ENCODE measurements at regions not wholly inside any gene's neighbourhood (a gene's known extent, or its start where the extent isn't known, plus 50 kb on each side); places are given as distances from the start of the nearest gene placed in this dataset.
"Not testable (repeated sequence)": the region's sequence is repeated elsewhere in the genome, so short reads cannot be mapped to it uniquely, and the experiment has no call there.

DNA sequence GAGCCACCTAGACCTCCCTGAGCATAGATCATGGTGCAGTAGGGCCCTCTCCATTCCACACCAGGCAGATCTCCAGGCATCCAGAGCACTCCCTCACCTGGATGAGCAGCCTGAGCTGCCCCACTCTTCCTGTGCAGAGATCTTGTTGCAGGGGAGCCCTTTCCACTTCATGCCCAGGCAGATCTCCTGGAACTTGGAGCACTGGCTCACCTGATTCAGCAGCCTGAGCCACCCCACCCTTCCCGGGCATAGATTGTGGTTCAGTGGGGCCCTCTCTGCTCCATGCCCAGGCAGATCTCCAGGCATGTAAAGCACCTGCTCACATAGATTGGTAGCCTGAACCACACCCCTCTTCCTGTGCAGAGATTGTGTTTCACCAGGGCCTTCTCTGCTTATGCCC is 78.0 kb downstream of the SEC16B start:
- no peak for DNase-seq

DNA sequence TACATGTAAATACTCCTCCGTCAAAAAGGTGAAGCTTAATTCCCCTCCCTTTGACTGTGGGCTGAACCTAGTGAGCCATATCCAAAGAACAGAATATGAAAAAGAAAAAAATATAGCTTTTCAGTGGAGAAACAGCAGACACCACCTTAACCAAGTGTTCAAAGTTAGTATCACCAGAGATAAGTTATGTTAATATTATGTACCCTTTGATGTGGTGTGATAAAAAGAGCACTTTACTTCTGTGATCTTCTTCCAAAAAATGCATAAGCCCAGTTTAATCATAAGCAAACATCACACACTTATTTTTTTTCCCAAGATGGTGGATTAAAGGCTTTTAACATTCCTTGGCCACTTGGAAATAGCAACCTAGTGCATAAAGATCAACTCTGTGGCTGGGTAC is 79.4 kb downstream of the SEC16B start:
- no peak for DNase-seq

DNA sequence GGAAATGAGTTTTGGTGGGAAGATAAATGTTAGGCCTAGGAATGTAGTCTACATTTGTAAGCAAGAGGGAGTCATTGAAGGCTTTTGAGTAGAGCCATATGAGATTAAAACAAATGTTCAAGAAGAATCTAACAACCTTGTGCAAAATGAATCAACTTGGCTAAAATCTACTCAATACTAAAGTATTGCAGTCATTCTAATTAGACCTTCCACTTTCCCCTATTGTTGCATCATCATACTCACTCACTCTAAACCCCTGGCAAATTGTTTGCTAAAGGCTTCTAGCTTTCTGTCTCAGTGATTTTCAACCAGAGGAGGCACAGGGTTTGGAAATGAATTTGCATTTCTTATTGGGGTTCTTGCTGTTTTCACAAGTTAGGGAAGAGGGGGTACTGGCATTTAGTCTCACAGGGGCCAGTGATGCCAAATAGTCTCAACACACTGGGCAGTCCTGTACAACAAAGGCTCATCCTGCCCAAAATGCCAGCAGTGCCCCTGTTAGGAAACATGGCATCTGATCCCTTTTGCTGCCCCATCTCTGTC is 85.3 kb downstream of the SEC16B start:
- no peak for DNase-seq

DNA sequence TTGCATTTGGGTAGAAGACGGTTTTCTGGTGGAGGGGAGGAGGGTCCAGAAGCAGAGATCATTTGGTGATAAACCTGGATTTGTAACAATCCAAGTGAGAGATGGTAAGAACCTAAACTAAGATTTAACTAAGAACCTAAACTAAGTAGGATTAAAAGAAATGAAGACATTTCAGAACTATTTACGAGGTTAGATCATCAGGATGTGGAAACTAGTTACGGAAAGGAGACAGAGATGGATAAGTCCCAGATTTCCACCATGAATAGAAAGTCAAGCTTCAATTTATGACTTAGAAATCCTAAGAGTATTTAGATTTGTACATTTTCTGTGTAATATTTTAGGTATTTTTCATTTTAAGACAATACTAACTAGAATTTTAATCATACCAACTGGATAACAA is 86.3 kb downstream of the SEC16B start:
- no peak for DNase-seq

DNA sequence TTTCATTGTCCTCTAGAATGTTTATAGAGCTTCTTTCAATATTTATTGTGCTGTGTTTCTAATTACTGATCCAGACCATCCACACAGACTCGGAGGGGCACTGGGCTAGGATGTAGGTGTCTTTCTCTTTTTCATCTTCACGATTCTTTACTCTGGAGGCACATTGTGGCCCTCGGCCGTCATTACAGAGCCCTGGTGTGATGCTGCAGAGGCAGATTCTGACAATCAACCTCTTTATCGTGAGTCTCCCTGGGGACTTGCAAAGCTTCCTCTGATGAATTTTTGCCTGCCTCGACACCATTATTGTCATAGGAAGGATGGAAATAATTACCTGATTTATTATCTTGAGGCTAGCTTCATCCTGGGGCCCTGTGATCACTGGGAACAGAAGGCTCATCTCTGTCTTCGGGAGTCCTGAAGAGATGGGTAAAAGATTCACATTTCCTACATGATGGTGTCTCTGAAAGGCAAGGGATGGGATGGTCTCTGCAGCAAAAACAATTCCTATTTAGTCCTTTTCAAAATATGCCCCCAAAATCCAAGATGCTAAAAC is 89.4 kb downstream of the SEC16B start:
- DNase-seq, result no peak

DNA sequence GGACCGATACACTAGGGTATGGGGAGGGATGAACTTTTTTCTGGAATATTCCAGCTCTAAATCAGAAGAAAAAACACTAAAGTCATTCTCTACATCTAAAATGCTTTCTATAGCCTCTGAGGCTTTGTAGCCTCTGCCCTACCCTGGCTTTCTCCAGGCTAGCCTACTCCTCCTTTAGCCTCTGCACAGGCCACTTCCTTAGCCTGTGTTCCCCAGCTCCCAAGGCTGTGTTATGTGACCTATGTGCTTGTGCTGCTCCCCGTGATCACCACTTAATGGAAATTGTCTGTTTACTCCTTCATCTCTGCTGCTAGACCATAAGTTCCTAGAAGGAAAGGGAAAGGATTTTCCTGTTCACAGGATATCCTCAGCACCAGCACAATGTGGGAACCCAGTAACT is 92.8 kb downstream of the SEC16B start:
- DNase-seq, result no peak

DNA sequence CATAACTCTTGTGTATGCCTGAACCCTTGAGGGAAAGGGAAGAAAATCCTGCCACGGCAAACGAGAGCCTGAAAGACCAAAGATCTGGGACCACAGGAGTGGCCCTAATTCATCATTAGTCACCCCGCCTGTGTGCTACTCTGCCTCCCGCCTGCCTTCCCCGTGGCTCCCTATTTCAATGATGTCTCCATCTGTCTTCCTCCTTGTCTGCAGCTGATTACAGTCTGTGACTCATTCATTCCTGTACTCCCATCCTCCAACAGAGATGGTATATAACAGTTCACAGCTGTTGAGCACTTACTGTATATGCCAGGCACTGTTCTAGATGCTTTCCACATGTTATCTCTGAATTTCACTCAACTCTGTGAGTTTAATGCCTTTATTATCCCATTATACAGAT is 96.6 kb downstream of the SEC16B start:
- DNase-seq, result no peak

DNA sequence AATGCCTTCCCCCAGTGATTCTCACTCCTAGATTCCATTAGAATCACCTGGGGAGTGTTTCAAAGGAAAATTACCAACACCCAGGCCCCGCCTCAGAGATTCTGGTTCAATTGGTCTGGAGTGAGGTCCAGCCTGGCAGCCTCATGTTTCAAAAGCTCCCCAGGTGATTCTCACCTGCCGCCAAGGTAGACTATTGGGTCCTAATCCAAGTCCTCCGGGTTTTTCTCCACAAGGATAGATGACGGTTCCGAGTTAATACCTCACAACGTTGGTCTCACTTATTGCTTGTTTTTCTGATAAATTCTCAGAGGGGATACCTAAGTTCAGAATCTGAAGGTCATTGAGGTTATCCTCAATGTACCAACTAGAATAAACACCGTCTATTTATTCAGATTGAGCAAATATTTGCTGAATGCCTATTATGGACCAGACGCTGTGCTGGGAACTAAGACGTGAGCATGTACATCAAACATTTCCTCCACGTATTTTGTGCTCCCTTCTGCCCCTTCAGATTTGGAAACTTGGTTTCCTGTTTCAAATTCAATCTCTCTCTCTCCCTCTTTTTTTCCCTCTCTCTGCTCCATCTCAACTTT is 97.5 kb downstream of the SEC16B start:
- no peak for DNase-seq

DNA sequence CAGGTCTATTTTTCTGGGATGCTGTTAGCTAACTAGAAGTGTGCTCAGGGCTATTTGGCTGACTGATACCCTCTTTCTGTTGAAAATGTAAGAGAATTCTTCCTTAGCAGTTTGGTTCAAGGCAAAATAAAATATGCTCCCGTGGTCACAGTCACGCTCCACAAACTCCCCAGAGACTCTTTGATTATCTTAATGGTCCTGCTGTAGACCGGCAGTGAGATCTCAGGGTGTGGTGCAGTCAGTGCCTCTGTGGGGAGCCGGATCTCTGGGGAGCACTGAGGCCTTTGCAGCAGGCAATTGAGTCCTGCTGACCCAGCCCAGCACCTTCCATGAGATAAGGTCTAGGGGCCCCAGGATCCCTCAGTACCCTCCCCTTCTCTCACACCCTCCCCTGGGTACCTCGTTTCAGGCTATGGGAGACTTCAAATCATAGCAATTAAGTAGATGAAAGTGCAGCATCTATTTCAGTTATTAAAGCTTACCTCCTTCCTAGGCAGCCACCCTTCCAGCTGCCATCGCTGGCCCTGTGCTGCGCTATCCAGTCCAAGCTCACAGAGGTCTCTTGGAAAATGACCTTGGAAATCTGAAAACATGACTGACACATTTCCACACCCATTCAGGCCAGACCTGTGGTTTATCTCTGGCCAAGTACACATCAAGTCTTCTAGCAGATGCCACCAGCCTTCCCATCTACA is 98.1 kb downstream of the SEC16B start:
- DNase-seq, result no peak

DNA sequence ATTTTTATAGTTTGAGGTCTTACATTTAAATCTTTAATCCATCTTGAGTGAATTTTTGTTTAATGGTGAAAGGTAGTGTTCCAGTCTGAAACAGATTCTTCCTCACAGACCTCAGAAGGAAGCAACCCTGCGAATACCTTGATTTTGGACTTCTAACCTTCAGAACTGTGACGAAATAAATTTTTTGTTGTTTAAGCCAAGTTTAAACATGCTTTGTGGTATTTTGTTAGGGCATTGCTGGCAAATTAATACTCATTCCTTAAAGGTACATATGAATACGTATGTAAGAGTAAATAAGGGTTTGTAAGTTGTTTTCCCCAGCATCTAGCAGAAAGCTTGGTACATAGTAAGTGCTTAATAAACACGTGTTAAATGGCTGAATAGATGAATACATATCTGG is 100.3 kb downstream of the SEC16B start:
- no peak for DNase-seq

DNA sequence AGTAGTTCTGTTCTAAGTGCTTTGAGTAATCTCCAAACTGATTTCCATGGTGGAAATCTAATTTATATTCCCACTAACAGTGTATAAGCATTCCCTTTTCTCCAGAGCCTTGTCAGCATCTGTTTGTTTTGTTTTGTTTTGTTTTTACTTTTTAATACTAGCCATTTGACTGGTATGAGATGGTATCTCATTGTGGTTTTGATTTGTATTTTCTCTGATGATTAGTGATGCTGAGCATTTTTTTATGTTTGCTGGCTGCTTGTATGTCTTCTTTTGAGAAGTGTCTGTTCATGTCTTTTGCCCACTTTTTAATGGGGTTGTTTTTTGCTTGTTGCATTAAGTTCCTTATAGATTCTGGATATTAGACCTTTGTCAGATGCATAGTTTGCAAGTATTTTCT is 100.8 kb downstream of the SEC16B start:
- not testable (repeated sequence) for DNase-seq

DNA sequence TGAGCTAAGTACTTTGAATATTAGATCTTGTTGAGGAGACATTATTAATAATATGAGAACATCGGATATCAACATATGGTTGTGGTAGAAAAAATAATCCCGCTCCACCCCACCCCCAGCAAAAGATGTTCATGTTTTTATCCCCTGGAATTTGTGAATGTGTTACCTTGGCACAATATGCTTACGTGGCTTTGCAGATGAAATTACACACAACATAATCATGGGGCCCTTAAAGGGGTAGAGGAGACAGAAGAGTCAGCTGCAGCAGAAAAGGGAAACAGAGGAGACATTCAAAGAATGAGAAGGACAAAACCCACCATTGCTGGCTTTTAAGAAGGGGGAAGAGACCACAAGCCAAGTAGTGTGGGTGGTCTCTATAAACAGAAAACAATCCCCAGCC is 104.1 kb downstream of the SEC16B start:
- no peak for DNase-seq

DNA sequence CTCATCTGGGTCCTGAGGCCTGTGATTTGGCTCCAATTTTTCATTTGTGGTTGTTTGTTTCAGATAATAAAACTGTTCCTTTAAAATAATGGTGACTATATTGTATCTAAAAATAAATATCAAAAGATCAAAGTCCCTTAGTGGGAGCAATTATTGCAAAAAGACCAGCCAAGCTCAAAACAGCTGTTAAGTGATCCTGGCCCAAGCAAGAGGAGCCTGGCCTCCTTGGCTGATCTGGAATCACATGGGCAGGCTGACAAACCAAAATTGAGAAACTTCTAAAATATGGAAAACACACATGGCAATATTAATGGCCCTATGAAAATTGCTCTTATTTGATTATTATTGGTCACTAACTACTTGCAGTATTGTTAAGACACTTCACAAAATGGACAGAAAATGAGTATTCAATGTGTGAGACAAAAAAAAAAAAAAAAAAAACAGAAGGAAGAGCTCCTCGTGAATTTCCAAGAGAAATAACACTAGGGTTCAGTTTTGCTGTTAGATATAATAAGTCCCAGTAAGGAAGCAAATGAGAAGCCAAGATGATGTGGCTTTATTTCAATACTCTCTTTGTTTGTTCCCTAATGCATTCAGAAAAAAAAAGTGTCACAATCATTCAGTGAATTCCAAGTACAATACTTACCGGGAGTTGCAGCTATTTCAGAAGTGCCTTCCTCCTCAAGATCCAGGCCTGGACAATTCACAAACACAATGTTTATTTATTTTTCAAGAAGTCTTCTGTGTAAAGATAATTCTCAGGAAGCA is 105.1 kb downstream of the SEC16B start:
- no peak for DNase-seq

DNA sequence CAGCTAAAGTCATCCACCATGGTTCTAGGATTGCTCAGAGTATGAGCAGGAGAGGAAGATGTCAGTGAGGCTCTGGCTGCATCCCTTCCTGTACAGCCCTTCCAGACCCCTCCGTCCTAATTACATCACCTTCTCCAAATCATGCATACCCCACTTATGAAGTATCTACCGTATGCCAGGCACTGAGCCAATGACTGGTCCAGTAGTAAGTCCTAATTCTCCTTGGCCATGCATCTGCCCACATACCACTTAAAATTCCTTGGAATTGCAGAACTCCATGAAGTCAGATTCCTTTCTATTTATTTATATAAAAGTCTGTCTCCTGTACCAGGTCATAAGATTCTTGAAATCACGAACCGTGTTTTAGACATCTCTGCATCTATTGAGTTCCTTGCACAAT is 106.1 kb downstream of the SEC16B start:
- DNase-seq, result no peak

DNA sequence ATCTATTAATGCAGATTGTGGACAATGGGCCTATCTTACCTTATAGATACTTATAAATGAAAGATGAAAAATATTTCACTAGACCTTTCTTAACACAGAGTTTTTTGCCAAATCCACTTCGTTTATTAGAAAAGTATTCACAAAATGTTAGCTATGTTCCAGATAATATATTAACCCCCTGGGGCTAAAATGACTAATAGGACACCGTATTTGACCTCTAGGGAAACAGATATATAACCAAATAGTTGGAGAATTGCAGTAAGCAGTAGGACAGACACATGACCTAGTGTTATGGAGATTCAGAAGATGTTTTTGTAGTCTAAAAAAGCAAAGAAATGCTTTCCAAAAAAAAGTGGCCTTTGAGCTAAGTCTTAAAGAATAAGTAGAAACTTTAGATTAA is 106.9 kb downstream of the SEC16B start:
- DNase-seq, result no peak

DNA sequence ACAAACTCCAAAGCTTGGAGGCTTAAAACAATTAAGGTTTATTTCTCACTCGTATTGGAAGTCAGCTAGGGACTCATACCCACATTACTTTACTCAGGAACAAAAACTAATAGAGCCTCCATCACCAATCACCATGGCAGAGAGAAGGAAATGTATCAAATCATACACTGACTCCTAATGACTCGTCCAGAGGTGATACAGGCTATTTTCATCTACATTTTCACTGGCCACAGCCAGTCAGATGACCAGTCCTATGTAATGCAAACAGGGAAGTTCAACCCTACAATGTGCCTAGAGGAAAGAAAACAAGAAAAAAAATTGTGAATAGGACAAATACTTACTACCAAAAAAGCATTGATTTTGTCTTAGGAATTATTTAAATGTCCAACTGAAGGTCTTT is 110.3 kb downstream of the SEC16B start:
- no peak for DNase-seq

DNA sequence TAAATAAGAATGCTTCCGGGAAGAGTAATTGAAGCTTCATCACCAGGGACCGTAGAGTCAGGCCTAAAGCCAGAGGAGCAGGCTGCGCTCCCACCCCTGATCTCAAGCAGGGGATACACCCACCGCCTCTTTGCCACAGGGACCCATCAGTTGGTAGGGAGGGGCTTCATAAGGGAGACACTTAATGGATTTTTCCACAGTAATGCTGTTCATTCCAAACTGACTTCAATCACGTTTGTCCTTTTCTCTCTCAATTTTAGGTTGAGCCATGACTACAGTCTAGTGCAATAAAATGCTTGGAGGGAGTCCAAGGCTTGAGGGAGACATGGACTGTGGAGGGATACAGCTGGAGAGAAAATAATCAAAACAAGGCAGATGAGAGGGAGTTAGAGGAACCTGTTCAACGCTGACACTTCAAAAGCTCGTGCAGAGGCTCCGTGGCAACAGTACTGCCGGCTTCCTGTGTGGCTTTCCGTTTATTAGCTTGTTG is 111.5 kb downstream of the SEC16B start:
- DNase-seq, result no peak

DNA sequence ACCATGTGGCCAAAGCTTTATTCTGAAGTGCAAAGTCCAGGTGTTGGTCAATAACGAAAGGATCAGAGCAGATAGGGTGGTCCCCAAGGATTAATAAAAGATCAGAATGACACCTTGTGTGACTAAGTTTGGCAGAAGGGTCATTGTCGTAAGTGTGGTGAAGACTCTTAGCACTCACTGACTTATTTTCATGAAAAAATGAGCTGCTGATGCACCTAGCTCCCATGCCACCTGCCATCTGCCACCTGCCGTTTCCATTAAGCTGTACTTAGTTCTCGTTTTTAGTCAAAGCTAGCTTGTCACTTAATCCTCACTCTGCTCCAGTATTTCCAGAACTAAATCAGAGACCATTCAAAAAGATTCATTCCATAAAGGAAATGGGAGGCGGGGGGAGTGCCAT is 112.6 kb downstream of the SEC16B start:
- DNase-seq, result no peak

DNA sequence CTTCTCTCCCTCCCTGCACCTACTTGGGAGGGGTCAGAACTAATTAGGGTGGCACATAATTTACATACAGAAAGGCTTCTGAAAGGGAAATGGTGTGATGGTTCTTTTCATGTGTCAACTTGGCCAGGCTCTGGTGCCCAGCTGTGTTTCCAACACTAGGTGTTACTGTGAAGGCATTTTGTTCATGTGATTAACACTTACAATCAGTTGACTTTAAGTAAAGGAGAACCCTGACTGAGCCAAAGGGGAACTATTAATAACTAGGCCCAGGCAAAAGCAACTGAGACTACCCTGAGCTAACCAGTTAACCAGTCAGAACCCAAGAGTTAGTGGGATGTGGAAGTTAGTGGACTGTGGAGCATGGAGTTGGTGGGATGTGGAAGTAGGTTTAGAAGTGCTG is 114.9 kb downstream of the SEC16B start:
- no peak for DNase-seq

DNA sequence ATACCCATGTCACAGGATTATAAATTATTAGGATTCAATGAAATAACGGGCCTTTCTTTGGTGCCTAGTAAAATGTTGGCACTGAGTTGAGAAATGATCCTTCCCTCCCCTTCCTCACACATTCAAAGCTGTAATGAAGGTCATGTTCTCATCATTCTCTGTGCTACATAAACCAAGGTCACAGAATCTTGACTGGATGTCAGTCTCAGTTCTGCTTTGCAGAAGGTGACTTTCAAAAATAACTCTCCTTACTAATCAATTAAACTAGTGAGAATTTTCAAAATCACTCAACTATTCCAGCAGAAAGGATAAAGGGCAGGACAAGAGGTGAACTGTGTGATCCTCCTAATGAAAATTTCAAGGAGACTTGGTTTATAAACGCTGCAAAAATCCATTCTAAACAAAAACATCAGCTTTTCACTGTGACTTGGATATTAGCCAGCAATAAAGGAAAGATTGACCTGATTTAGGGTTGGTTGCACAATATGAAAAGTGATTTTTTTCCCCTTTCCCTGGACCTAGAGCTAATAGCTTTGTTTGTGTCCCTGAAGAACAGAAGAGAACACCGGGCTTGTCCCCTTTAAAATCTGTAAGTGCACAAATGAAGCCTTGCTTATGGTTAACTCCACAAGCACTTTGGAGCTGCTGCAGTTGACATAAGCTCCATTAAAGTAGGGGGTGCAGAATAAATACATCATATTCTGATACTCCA is 120.1 kb downstream of the SEC16B start:
- no peak for DNase-seq

DNA sequence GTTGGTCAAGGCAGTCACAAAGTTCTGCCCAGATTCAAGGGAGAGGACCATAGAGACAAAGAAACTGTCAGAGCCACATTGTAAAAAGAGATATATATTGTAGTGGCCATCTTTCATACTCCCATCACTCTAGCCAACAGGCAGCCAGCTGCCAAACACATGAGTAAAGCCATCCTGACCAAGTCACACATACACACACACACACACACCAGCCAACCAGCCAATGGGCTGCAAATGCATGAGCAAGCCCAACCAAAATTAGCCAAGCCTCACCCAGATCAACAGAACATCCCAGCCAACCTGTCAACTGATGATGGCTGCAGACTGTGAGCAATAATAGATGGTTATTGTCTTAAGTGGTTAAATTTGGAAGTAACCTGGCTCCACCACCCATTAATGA is 120.7 kb downstream of the SEC16B start:
- no peak for DNase-seq

DNA sequence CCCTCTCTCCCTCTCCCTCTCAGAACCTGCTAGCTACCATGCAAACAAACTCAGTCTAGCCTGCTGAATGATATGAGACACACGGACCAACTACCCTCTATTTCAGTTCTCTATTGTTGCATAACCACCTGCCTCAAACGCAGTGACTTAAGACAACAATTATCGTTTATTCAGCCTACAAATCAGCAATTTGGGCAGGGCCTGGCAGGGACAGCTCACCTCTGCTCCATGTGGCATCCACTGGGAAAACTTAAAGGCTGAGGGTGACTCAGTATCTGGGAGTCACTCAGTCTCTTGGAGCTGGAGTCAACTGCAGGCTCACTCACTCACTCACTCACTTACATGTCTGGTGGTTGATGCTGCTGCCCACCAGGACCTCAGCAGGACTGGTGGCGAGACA is 121.3 kb downstream of the SEC16B start:
- no peak for DNase-seq

DNA sequence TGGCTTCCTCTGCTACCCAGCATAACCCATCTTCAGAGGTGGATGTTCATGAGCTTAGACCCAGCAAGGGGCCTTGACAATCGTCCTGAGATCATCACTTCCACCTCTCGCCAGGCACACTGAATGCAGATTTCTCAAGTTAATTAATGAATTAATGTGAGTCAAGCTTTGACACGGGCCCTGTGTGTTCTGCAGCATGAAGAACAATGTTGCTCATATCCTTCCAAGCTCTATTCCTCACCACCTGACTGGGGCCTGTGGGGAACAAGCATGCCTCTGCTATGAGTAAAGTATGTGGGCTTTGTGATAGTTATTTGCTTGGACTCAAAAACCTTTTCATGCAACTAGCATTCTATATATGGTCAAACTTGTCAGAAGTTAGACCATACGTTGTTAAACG is 122.0 kb downstream of the SEC16B start:
- no peak for DNase-seq
